ENCODE measurements at regions not wholly inside any gene's neighbourhood (a gene's known extent, or its start where the extent isn't known, plus 50 kb on each side); places are given as distances from the start of the nearest gene placed in this dataset.

- TF ChIP-seq CTCF (conservative IDR thresholded peaks at IDR 0.05; ENCODE audit: low read depth, low read length) (no peak), EZH2 (IDR thresholded peaks at IDR 0.05; ENCODE audit: borderline replicate concordance, low read depth, low read length, poor library complexity, severe bottlenecking) (no peak)
Observed at GRCh38 chr4:175087145-175087544, 169.0 kb downstream of the ADAM29 start.
